Left cardiac atrium (tissue), 4 donors: ENCODE measurements at regions not wholly inside any gene's neighbourhood (a gene's known extent, or its start where the extent isn't known, plus 50 kb on each side); places are given as distances from the start of the nearest gene placed in this dataset.
"Not testable (repeated sequence)": the region's sequence is repeated elsewhere in the genome, so short reads cannot be mapped to it uniquely, and the experiment has no call there.

Experiments
- ATAC-seq, 2 donors: fragments of 200-7000 bp; cut with Tn5 transposase; one replicate each; pipeline ENCODE4 v1.9.1; 2020; ENCODE audit warnings: mild to moderate bottlenecking in 2 of 2, moderate library complexity in 2 of 2
- DNase-seq: peaks from one replicate; pipeline ENCODE4 v3.0.0-alpha.2; 2020
- intact Hi-C, 2 donors: fragments of 100-400 bp; cut with DNase I; formaldehyde crosslinking; loops; one replicate each; pipeline versions ENCODE4 v1.14.1 to v1.15.1; 2022 to 2023
- donor health status: DM: no; HTN: yes; CAD: no.
- donor health status: DM: no; HTN: yes; CAD: no; lungs with severe emphysema.
- donor health status: DM: yes; HTN: yes; CAD: no.
- donor health status: Dilated cardiomyopathy.

- ATAC-seq = peak in 1 of 2 donors; percentile 90
- DNase-seq = no peak
- intact Hi-C loops = no loop called here
Measured at GRCh38 chr6:81938014-81938856, 185.8 kb upstream of the TENT5A start.

GRCh38 chr6:81937296-81937937 is 184.9 kb upstream of the TENT5A start:
- ATAC-seq (no peak), DNase-seq (no peak)
- intact Hi-C loops = no loop called here

GRCh38 chr6:81934936-81935335 is 182.5 kb upstream of the TENT5A start:
- intact Hi-C loops = no loop called here
- ATAC-seq (no peak), DNase-seq (no peak)

GRCh38 chr6:81933608-81934051 is 181.1 kb upstream of the TENT5A start:
- ATAC-seq (no peak), DNase-seq (no peak)
- intact Hi-C loops = no loop called here

- intact Hi-C loops = no loop called here
- ATAC-seq = no peak
- no peak for DNase-seq
Measured at GRCh38 chr6:81933089-81933488, 180.6 kb upstream of the TENT5A start.

- intact Hi-C loops, DNase-seq, ATAC-seq: not testable (repeated sequence)
Measured at GRCh38 chr6:81932448-81932847, 180.0 kb upstream of the TENT5A start.

GRCh38 chr6:81929828-81930227 is 177.3 kb upstream of the TENT5A start:
- peak; percentile 57 to 89 for ATAC-seq
- DNase-seq = no peak
- intact Hi-C loops = no loop called here

GRCh38 chr6:81925201-81925600 is 172.7 kb upstream of the TENT5A start:
- ATAC-seq = no peak
- DNase-seq = no peak
- intact Hi-C loops = no loop called here

- intact Hi-C loops = no loop called here
- DNase-seq (no peak), ATAC-seq (peak in 1 of 2 donors; percentile 59)
Measured at GRCh38 chr6:81909981-81910900, 157.8 kb upstream of the TENT5A start.

- DNase-seq (no peak), ATAC-seq (no peak)
- intact Hi-C loops = no loop called here
Measured at GRCh38 chr6:81909162-81909561, 156.7 kb upstream of the TENT5A start.

GRCh38 chr6:81906709-81907204 is 154.3 kb upstream of the TENT5A start:
- DNase-seq (no peak), ATAC-seq (peak in 1 of 2 donors; percentile 52)
- intact Hi-C loops = no loop called here

- DNase-seq = no peak
- intact Hi-C loops = no loop called here
- ATAC-seq = no peak
Measured at GRCh38 chr6:81906041-81906440, 153.6 kb upstream of the TENT5A start.

- peak; percentile 39 for DNase-seq
- intact Hi-C loops = no loop called here
- ATAC-seq = peak; percentile 92 to 95
Measured at GRCh38 chr6:81901551-81901966, 149.1 kb upstream of the TENT5A start.

- ATAC-seq (no peak), DNase-seq (no peak)
- intact Hi-C loops = no loop called here
Measured at GRCh38 chr6:81900616-81901015, 148.1 kb upstream of the TENT5A start.

- no peak for DNase-seq
- intact Hi-C loops = no loop called here
- no peak for ATAC-seq
Measured at GRCh38 chr6:81897793-81898192, 145.3 kb upstream of the TENT5A start.

- no peak for DNase-seq
- intact Hi-C loops = no loop called here
- ATAC-seq = no peak
Measured at GRCh38 chr6:81896525-81897503, 144.3 kb upstream of the TENT5A start.

- ATAC-seq (peak in 1 of 2 donors; percentile 70), DNase-seq (no peak)
- intact Hi-C loops = no loop called here
Measured at GRCh38 chr6:81895511-81896185, 143.2 kb upstream of the TENT5A start.
